T-helper 2 cell treated with Interferon-gamma antibody and Interleukin-4, amounts not matched to agents 5 μg/mL and 100 μg/mL, for 36 hours (primary cell): ENCODE measurements at regions not wholly inside any gene's neighbourhood (a gene's known extent, or its start where the extent isn't known, plus 50 kb on each side); places are given as distances from the start of the nearest gene placed in this dataset.

Experiments
- DNase-seq: peaks from one replicate; pipeline ENCODE4 v3.0.0; 2021; ENCODE audit warnings: low spot score
- H3K27ac Mint-ChIP-seq: one replicate; pipeline ENCODE4 v1.8.0; 2021; ENCODE audit warnings: mild to moderate bottlenecking, mixed read lengths
- H3K27me3 Mint-ChIP-seq: one replicate; pipeline ENCODE4 v1.8.0; 2021; ENCODE audit warnings: low read depth, mixed read lengths
- H3K36me3 Mint-ChIP-seq: one replicate; pipeline ENCODE4 v1.8.0; 2021; ENCODE audit warnings: low read depth, mixed read lengths
- H3K4me1 Mint-ChIP-seq: one replicate; pipeline ENCODE4 v1.8.0; 2021; ENCODE audit warnings: low read depth, mixed read lengths
- H3K4me3 Mint-ChIP-seq: one replicate; pipeline ENCODE4 v1.8.0; 2022; ENCODE audit warnings: mild to moderate bottlenecking, moderate library complexity, mixed read lengths
- H3K9me3 Mint-ChIP-seq: one replicate; pipeline ENCODE4 v1.8.0; 2021; ENCODE audit warnings: mixed read lengths

DNA sequence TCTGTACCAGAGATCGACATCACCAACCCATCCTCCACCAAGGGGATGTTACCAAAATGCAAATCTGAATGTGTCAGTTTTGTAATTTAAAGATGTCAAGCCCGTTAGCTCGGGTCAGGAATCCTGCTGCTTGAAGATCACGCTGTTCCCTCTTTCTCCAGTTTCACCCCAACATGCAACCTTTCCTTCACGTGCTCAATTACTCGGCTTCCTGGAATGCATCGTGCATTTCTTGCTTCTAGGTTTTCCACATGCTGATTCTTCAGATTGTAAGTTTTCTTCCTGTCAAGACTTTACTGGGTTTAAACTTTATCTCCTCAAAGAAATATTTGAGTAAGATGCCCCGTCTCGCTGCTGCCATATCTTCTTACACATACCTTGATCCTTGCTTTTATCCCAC lies 209.5 kb upstream of the SNX2 start:
- DNase-seq, result no peak
- H3K4me3 Mint-ChIP-seq, result no peak overlapping the region
- no peak overlapping the region for H3K27ac Mint-ChIP-seq
- H3K9me3 Mint-ChIP-seq, result no peaks in the 10 kb centered on the region
- no peaks in the 10 kb centered on the region for H3K27me3 Mint-ChIP-seq
- H3K4me1 Mint-ChIP-seq, result no peaks in the 10 kb centered on the region
- no peaks in the 10 kb centered on the region for H3K36me3 Mint-ChIP-seq

DNA sequence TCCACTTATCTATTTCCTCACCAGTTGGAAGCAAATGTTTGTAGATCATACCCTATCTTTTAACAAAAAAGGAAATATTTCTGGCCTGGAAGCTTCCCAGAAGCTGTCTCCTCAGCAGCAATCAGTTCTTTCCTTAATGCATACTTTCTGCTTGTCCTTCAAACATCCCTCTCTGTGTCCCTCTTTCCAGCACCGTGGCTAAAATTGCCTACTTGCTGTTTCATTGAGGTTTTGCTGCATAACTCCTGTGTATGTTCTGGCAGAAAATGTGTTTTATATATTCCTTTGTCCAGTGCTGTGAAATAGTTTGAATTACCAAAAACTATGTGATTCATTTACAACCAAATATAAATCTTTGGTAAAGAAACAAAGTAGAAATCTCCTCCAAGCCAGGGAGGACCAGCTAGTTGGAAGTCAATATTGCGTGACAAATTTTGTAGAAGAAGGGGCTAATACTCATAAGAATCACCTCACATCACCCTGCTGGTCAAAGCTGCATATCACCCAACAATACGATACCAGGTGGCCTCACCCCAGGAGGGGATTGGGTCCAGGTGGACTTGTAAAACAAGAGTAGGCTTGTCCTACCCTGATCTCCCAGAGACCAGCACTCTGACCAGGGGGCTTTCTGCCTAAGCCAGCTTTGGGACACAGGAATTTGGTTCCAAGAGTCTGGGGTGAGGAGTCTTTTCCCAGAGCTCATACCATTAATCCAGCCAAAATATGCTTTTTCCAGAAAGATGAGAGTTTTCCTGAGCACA lies 198.4 kb upstream of the SNX2 start:
- no peak overlapping the region for H3K27ac Mint-ChIP-seq
- DNase-seq, result no peak

DNA sequence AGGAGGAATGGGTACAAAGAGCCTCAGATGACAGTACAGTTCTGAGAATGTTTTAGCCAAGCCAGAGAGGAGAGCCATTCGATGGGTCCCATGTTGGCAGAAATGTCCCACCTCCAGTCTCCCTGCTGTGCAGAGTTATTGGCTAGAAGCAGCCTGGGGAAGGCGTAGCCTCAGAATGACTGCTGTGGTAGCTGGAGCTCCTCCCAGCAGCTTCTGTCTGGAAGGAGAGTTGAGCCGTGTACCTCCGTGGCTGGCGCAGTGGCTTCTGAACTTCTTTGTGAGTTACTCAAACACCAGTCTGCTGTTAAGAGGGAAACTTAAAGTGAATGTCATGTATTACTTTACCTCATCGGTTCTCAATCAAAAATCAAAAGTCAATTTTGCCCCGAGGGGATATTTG lies 193.3 kb upstream of the SNX2 start:
- H3K4me3 Mint-ChIP-seq, result no peak overlapping the region
- no peaks in the 10 kb centered on the region for H3K9me3 Mint-ChIP-seq
- no peak overlapping the region for H3K27ac Mint-ChIP-seq
- no peak for DNase-seq
- H3K36me3 Mint-ChIP-seq, result no peaks in the 10 kb centered on the region
- no peaks in the 10 kb centered on the region for H3K4me1 Mint-ChIP-seq
- H3K27me3 Mint-ChIP-seq, result no peaks in the 10 kb centered on the region

More for the DNA sequence above, 198.4 kb upstream of the SNX2 start:
- Mint-ChIP-seq H3K27me3 (no peaks in the 10 kb centered on the region), H3K9me3 (no peaks in the 10 kb centered on the region), H3K4me3 (no peak overlapping the region), H3K36me3 (no peaks in the 10 kb centered on the region), H3K4me1 (no peaks in the 10 kb centered on the region)

DNA sequence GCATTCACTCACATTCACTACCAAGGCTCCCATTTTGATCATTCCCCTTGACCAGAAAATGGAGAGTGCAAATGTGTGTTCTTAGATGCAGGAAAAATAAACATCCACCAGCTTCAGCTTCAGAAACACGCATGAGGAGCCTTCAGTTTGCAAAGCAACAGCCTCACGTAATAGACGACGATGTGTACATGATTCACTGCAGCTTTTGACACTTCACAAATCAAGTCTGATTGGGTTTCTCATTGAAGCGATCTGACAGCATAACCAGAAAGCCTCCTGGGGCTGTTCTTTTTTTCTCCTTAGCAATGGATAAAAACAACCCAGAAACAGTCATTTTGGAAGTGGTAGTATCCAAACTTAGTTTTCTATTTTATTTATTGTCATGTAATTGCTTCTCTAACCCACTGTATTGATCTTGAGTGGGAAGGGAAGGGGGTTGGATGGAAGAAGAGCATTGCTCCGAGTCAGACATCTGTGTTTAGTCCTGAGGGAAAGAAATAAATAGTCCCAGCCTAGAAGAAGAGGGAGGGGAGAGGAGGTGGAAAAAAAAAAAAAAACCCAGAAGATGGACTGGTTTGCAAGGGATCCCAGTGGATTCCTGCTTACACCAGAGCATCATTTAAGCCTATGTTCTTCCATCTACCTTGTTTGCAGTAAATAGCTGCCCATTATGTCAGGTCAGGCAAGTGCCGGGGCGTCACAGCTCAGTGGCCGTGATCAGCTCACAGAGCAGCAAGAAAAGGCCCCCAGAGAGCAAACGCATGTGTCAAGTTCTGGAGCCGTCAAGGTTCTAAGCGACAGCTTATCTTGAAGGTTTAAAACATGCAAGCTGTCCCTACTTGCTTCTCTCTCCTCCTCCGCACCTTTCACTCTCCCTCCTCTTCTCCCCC lies 190.2 kb upstream of the SNX2 start:
- no peaks in the 10 kb centered on the region for H3K9me3 Mint-ChIP-seq
- H3K4me1 Mint-ChIP-seq, result no peaks in the 10 kb centered on the region
- no peak overlapping the region for H3K4me3 Mint-ChIP-seq

DNA sequence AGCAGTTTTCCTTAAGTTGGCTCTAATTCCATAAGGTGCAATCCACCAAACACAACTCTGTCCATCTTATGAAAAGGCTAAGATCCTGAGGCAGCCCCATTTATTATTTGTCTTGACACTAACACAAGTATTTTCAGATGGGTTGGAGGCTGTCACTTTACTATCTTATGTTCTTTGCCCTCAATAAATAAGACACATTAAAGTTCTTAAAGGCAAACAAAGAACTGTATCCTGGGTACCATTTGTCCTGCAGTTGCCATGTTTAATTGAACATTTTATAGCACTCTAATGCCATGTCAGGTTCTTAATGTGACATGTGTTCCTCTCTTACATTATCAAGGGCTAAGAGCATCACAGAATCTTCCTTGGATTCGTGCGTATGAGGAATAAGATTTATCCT lies 189.5 kb upstream of the SNX2 start:
- DNase-seq, result no peak
- H3K27ac Mint-ChIP-seq, result no peak overlapping the region
- H3K4me3 Mint-ChIP-seq, result no peak overlapping the region
- no peaks in the 10 kb centered on the region for H3K9me3 Mint-ChIP-seq
- H3K36me3 Mint-ChIP-seq, result no peaks in the 10 kb centered on the region
- H3K27me3 Mint-ChIP-seq, result no peaks in the 10 kb centered on the region
- H3K4me1 Mint-ChIP-seq, result no peaks in the 10 kb centered on the region

More for the DNA sequence above, 190.2 kb upstream of the SNX2 start:
- H3K36me3 Mint-ChIP-seq, result no peaks in the 10 kb centered on the region
- H3K27ac Mint-ChIP-seq, result no peak overlapping the region
- no peak for DNase-seq
- H3K27me3 Mint-ChIP-seq, result no peaks in the 10 kb centered on the region

DNA sequence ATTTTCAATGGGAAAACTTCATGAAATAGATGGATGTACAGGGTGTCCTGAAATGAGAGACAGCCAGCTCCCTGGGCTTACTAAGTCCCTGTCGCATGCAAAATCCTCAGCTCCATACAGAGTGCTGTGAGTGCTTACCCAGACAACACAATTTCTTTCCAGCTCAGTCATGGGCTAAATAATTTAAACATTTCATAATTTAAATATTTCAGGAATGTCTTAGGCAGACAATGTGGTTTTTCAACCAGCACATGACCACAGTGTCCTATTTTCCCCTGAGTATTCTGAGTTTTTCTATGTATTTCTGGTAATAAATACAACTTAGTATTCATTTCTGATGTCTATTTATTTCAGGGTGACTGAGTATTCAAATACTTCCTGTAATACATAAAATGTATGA lies 188.5 kb upstream of the SNX2 start:
- H3K4me1 Mint-ChIP-seq, result no peaks in the 10 kb centered on the region
- H3K9me3 Mint-ChIP-seq, result no peaks in the 10 kb centered on the region
- H3K27ac Mint-ChIP-seq, result no peak overlapping the region
- no peak overlapping the region for H3K4me3 Mint-ChIP-seq
- H3K27me3 Mint-ChIP-seq, result no peaks in the 10 kb centered on the region
- DNase-seq, result no peak
- H3K36me3 Mint-ChIP-seq, result no peaks in the 10 kb centered on the region

DNA sequence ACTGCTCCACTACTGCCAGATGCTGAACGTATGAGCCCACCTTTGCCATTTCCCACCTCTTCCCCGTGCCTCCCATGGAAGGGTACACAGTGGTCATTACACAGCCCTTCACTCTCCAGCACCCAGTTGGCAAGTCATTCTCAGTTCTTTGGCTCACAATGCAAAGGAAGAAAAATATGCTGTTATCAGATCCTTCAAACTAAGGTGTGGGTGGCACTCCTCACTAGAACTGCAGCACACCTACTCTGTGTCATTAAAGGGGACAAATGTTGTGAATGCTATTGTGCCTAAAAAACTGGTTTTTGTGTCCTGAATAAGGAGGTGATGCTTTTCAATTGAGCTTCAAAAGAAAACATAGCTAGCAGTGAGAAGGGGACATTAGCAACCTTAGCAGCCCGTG lies 183.1 kb upstream of the SNX2 start:
- Mint-ChIP-seq H3K9me3 (no peaks in the 10 kb centered on the region), H3K4me3 (no peak overlapping the region), H3K27ac (no peak overlapping the region), H3K4me1 (no peaks in the 10 kb centered on the region), H3K27me3 (no peaks in the 10 kb centered on the region), H3K36me3 (no peaks in the 10 kb centered on the region)
- DNase-seq, result no peak

DNA sequence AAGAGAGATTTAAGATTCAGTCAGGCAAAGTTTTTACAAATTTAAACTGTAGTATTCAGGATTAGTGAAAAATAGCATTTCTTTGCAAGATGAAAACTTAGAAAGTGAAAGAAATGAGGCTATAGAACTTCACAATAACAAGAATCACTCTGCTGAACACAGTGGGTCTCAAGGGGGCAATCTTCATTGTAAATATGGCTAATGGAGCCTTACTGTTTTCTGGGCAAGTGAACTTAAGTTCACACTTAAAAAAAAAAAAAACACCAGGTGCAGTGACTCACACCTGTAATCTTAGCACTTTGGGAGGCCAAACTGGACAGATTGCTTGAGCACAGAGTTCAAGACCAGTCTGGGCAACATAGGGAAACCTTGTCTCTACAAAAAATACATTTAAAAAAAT lies 175.9 kb upstream of the SNX2 start:
- Mint-ChIP-seq H3K9me3 (no peaks in the 10 kb centered on the region), H3K4me3 (no peak overlapping the region), H3K27me3 (no peaks in the 10 kb centered on the region), H3K27ac (no peak overlapping the region), H3K4me1 (no peaks in the 10 kb centered on the region), H3K36me3 (no peaks in the 10 kb centered on the region)
- DNase-seq, result no peak

DNA sequence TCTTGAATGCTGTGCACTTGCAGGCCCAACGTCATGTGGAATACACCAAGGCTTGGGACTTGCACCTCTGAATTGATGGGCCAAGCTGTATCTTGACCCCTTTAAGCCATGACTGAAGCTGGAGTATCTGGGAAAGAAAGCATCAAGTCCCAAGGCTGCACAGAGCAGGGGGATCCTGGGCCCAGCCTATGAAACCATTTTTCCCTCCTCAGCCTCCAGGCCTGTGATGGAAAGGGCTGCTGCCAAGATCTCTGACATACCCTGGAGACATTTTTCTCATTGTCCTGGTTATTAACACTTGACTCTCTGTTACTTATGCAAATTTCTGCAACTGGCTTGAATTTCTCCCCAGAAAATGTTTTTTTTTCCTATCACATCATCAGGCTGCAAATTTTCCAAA lies 174.0 kb upstream of the SNX2 start:
- Mint-ChIP-seq H3K27ac (no peak overlapping the region), H3K4me3 (no peak overlapping the region), H3K36me3 (no peaks in the 10 kb centered on the region)

DNA sequence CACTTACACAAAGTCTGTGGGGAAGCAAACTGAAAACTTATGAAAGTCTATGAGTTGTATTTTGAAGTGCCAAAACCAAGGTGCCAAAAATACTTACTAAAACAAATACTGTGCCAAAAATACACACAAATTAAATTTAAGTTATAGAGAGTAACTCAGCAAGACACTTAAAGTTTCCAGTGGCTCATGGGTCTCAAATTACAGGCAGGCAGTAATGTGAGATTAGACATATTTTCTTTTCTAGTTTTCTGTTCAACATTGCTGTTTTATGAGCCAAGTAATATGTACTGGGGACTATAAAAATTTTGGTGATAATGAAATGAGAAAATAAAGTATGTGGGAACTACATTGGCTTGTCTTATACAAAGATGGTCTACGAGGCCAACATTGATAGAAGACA lies 172.2 kb upstream of the SNX2 start:
- no peak for DNase-seq
- Mint-ChIP-seq H3K36me3 (no peaks in the 10 kb centered on the region), H3K27me3 (no peaks in the 10 kb centered on the region), H3K4me3 (no peak overlapping the region), H3K27ac (no peak overlapping the region), H3K9me3 (no peaks in the 10 kb centered on the region), H3K4me1 (no peaks in the 10 kb centered on the region)

More for the DNA sequence above, 174.0 kb upstream of the SNX2 start:
- no peaks in the 10 kb centered on the region for H3K4me1 Mint-ChIP-seq
- no peak for DNase-seq
- no peaks in the 10 kb centered on the region for H3K9me3 Mint-ChIP-seq
- H3K27me3 Mint-ChIP-seq, result no peaks in the 10 kb centered on the region

DNA sequence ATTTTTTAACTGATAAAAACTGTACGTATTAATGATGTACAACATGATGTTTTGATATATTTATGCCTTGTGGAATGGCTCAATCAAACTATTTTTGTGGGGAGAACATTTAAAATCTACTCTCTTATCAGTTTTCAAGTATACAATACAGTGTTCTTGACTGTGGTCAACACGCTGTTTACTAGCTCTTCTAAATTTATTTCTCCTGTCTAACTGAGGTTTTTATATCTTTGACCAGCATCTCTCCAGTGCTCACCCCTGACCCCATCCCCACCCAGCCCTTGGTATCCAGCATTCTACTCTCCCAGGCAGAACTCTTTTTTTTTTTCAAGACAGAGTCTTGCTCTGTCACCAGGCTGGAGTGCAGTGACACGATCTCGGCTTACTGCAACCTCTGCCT lies 169.6 kb upstream of the SNX2 start:
- H3K36me3 Mint-ChIP-seq, result no peaks in the 10 kb centered on the region
- no peaks in the 10 kb centered on the region for H3K27me3 Mint-ChIP-seq
- no peak overlapping the region for H3K4me3 Mint-ChIP-seq
- H3K4me1 Mint-ChIP-seq, result no peaks in the 10 kb centered on the region
- no peak overlapping the region for H3K27ac Mint-ChIP-seq
- H3K9me3 Mint-ChIP-seq, result no peaks in the 10 kb centered on the region
- DNase-seq, result no peak

DNA sequence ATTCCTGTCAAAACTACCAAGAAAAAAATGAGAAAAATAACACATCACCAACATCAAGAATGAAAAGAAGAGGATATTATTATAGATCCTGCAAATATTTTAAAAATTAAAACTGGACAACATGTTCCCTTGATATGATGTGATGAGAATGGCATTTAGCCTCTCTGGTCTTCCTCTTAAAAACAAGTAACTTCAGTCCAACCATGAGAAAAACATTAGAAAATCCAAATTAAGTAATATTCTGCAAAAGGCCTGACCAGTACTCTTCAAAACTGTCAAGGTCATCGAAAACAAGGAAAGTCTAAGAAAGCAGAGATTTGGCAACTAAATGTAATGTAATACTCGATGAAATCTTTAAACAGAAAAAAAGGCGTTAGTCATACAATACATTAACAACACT lies 167.1 kb upstream of the SNX2 start:
- Mint-ChIP-seq H3K36me3 (no peaks in the 10 kb centered on the region), H3K27ac (no peak overlapping the region), H3K9me3 (no peaks in the 10 kb centered on the region), H3K4me1 (no peaks in the 10 kb centered on the region), H3K4me3 (no peak overlapping the region), H3K27me3 (no peaks in the 10 kb centered on the region)
- no peak for DNase-seq

DNA sequence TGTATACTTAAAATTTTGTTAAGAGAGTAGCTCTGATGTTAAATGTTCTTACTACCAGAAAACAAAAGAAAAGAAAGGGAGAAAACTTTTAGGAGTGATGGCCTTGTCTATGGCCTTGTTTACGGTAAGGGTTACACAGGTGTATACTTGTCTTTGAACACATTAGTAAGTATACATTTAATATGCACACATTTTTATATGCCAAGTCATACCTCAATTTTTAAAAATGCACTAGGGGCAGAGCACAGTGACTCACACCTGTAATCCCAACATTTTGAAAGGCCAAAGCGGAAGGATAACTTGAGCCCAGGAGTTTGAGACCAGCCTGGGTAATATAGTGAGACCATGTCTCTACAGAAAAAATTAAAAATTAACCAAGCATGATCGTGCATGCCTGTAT lies 166.7 kb upstream of the SNX2 start:
- no peak for DNase-seq
- H3K27ac Mint-ChIP-seq, result no peak overlapping the region
- no peaks in the 10 kb centered on the region for H3K27me3 Mint-ChIP-seq
- no peaks in the 10 kb centered on the region for H3K4me1 Mint-ChIP-seq
- H3K4me3 Mint-ChIP-seq, result no peak overlapping the region
- H3K9me3 Mint-ChIP-seq, result no peaks in the 10 kb centered on the region
- no peaks in the 10 kb centered on the region for H3K36me3 Mint-ChIP-seq

DNA sequence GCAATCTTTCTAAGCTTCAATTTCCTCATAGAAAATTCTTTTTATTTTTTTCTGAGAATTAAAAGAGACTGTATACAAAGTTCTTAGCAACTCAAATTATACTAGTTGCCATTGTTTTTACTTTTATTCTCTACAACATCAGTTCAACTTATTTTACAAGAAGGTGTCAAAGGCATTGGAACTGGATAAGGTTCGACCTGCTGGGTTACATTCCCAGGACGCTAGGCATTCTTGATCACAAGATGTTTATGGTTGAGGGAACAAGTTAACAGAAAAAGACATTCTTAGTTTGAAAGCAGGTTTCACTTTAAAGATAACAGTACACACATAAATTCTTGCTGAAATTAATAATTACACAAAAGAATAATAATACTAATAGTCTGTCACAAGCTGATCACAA lies 163.5 kb upstream of the SNX2 start:
- no peaks in the 10 kb centered on the region for H3K4me1 Mint-ChIP-seq
- no peaks in the 10 kb centered on the region for H3K27me3 Mint-ChIP-seq
- DNase-seq, result no peak
- no peaks in the 10 kb centered on the region for H3K36me3 Mint-ChIP-seq
- H3K4me3 Mint-ChIP-seq, result no peak overlapping the region
- no peaks in the 10 kb centered on the region for H3K9me3 Mint-ChIP-seq
- no peak overlapping the region for H3K27ac Mint-ChIP-seq
